Body of pancreas (tissue), 4 donors: ENCODE measurements at regions not wholly inside any gene's neighbourhood (a gene's known extent, or its start where the extent isn't known, plus 50 kb on each side); places are given as distances from the start of the nearest gene placed in this dataset.

Source experiments
- POLR2A ChIP-seq, 3 donors: fragments of 450-650 bp; IDR thresholded peaks; one replicate each; pipeline ENCODE4 v1.6.1; 2016; ENCODE audit warnings: antibody characterized with exemption in 3 of 3, mild to moderate bottlenecking in 2 of 3
- TF ChIP-seq, protein P1 (sequence below), 7 experiments: fragments of 450-650 bp in 4 of 7; fragments of 200-600 bp in 3 of 7; sonication (generic) in 3 of 7; IDR thresholded peaks; one replicate each; pipeline ENCODE4 v1.5.1; 2016 to 2019; ENCODE audit warnings: antibody characterized with exemption in 7 of 7

GRCh38 chr18:11429876-11430275 lies 179.5 kb upstream of the SLC35G4 start:
- TF ChIP-seq POLR2A (IDR thresholded peaks at IDR 0.05), result no peak
- TF ChIP-seq, protein P1, sequence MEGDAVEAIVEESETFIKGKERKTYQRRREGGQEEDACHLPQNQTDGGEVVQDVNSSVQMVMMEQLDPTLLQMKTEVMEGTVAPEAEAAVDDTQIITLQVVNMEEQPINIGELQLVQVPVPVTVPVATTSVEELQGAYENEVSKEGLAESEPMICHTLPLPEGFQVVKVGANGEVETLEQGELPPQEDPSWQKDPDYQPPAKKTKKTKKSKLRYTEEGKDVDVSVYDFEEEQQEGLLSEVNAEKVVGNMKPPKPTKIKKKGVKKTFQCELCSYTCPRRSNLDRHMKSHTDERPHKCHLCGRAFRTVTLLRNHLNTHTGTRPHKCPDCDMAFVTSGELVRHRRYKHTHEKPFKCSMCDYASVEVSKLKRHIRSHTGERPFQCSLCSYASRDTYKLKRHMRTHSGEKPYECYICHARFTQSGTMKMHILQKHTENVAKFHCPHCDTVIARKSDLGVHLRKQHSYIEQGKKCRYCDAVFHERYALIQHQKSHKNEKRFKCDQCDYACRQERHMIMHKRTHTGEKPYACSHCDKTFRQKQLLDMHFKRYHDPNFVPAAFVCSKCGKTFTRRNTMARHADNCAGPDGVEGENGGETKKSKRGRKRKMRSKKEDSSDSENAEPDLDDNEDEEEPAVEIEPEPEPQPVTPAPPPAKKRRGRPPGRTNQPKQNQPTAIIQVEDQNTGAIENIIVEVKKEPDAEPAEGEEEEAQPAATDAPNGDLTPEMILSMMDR (IDR thresholded peaks at IDR 0.05), result no peak
